Panc1 (cell line): ENCODE measurements at regions not wholly inside any gene's neighbourhood (a gene's known extent, or its start where the extent isn't known, plus 50 kb on each side); places are given as distances from the start of the nearest gene placed in this dataset.

Experiments used
- ATAC-seq: fragments of 200-7000 bp; cut with Tn5 transposase; 2 replicates; pipeline ENCODE4 v1.9.1; 2020; ENCODE audit warnings: mild to moderate bottlenecking, moderate library complexity
- BruUV-seq: library from RNA; stranded (reverse); fragments of 400-500 nt; replicated peaks from 2 replicates; lab custom pipeline; 2021; lab: Mats Ljungman, UMichigan
- CTCF ChIA-PET: fragments of 300-600 bp; sonication (Branson Sonifier 250); formaldehyde crosslinking; loops from one replicate; lab custom pipeline; 2022; ENCODE audit warnings: antibody characterized with exemption; lab: Charles Lee
- POLR2A ChIA-PET: fragments of 300-600 bp; sonication (Branson Sonifier 250); formaldehyde crosslinking; loops from one replicate; lab custom pipeline; 2022; ENCODE audit warnings: antibody characterized with exemption; lab: Charles Lee
- DNase-seq: peaks from one replicate; pipeline ENCODE4 v3.0.0-alpha.2; 2010; ENCODE audit warnings: low read depth, low spot score
- H3K27ac ChIP-seq: 2 replicates; pipeline ENCODE4 v1.5.1; 2011; ENCODE audit warnings: mild to moderate bottlenecking, low read length, inconsistent platforms
- H3K27me3 ChIP-seq: fragments of 200-500 bp; sonication (Bioruptor generic); 2 replicates; pipeline ENCODE4 v1.6.0; 2014; ENCODE audit warnings: low read length, inconsistent platforms; ENCODE audit not compliant: control insufficient read depth, insufficient read depth
- H3K36me3 ChIP-seq: fragments of 200-500 bp; sonication (Bioruptor generic); 2 replicates; pipeline ENCODE4 v1.5.1; 2014; ENCODE audit warnings: inconsistent platforms, mild to moderate bottlenecking, low read length, moderate library complexity; ENCODE audit not compliant: control insufficient read depth, insufficient read depth
- H3K4me1 ChIP-seq: 2 replicates; pipeline ENCODE4 v1.5.1; 2011; ENCODE audit warnings: inconsistent platforms, mild to moderate bottlenecking, low read length, moderate library complexity; ENCODE audit not compliant: control insufficient read depth, insufficient read depth
- H3K4me3 ChIP-seq, 2 experiments: 2 replicates each; pipeline ENCODE4 v1.5.1; 2011 to 2012; ENCODE audit warnings: low read depth in 2 of 2, low read length in 2 of 2, mild to moderate bottlenecking in 2 of 2, inconsistent platforms in 1 of 2, moderate library complexity in 1 of 2
- H3K9me3 ChIP-seq: fragments of 200-500 bp; sonication (Bioruptor generic); 2 replicates; pipeline ENCODE4 v1.5.1; 2014; ENCODE audit warnings: low read depth, mild to moderate bottlenecking, inconsistent platforms, low read length, moderate library complexity; ENCODE audit not compliant: control insufficient read depth, insufficient read depth
- CTCF ChIP-seq: fragments of 450-650 bp; IDR thresholded peaks from 2 replicates; pipeline ENCODE4 v1.5.1; 2017; ENCODE audit warnings: mild to moderate bottlenecking
- POLR2AphosphoS5 ChIP-seq: IDR thresholded peaks from 2 replicates; pipeline ENCODE4 v1.6.1; 2012; ENCODE audit warnings: mild to moderate bottlenecking, low read depth, low read length, moderate library complexity
- REST ChIP-seq, 2 experiments: IDR thresholded peaks; 2 replicates each; pipeline ENCODE4 v1.6.1; 2011 to 2012; ENCODE audit warnings: low read depth in 2 of 2, control low read depth in 1 of 2, low read length in 1 of 2, mild to moderate bottlenecking in 1 of 2, moderate library complexity in 1 of 2; ENCODE audit not compliant: insufficient read depth in 1 of 2
- SIN3A ChIP-seq: IDR thresholded peaks from 2 replicates; pipeline ENCODE4 v1.6.1; 2012; ENCODE audit warnings: low read depth, mild to moderate bottlenecking, low read length, moderate library complexity, borderline replicate concordance; ENCODE audit not compliant: insufficient read depth
- TCF7L2 ChIP-seq: IDR thresholded peaks from 2 replicates; pipeline ENCODE4 v1.6.1; 2011; ENCODE audit warnings: mild to moderate bottlenecking, low read depth, low read length, inconsistent platforms
- in situ Hi-C: cut with HindIII; loops from 2 replicates; pipeline ENCODE4 v1.10.0; 2016; ENCODE audit warnings: low sequenced_read_pairs, low pct_unique_long_range_greater_than_20kb
- intact Hi-C: fragments of 100-400 bp; cut with micrococcal nuclease; formaldehyde crosslinking; loops from one replicate; pipeline ENCODE4 v1.10.0; 2022; ENCODE audit not compliant: unreplicated experiment

DNA sequence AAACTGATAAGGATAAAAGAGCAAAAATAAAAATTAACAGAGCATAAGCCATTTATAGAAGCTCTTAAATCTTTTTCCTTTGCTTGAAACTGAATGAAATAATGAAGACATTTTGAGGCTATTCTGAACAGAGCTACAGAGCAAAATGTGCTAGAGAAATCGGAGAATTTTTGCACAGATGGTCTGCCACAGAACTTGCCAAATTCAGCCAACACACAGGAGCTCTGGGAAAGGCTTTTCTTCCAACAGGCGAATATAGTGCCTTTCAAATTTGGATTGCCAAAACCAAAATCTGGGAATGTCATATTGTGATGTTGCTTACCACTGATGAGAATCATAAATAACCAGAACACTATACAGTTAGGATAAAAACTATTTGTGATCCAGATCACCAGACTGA lies 406.3 kb downstream of the RPL10L start:
- no peak overlapping the region for H3K27ac ChIP-seq
- intact Hi-C loops, result no loop called here
- TF ChIP-seq POLR2AphosphoS5 (no peak), REST (IDR thresholded peaks at IDR 0.05; ENCODE audit: insufficient read depth in 1 of 2, low read depth in 2 of 2, low read length in 1 of 2) (no peak), SIN3A (no peak), TCF7L2 (no peak), CTCF (no peak)
- in situ Hi-C loops, result no loop called here
- H3K4me1 ChIP-seq, result no peaks in the 10 kb centered on the region
- POLR2A ChIA-PET, result no interaction called here
- no peak overlapping the region for H3K4me3 ChIP-seq
- H3K36me3 ChIP-seq, result no peaks in the 10 kb centered on the region
- no peak for DNase-seq
- no peaks in the 10 kb centered on the region for H3K27me3 ChIP-seq
- H3K9me3 ChIP-seq, result no peaks in the 10 kb centered on the region
- no peak for ATAC-seq
- CTCF ChIA-PET, result no interaction called here
- no TSS peak for BruUV-seq

DNA sequence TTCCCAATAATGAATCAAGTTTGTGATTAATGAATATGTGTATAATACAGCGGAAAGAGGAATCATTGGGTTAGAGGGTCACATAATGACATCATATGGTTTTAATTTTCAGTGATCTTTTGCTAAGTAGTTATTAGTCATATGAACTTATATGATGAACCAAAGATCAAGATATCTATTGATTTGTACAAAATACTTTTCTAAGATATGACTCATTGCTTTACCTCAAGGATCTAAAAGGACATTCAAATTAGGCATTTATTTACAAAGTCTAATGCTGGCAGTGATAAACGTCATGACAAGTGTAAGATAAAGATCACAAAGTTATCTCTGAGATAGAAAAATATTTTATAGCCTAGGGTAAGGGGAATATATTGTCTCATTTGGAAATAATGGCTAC lies 417.8 kb downstream of the RPL10L start:
- no peak overlapping the region for H3K4me3 ChIP-seq
- in situ Hi-C loops (no loop called here), intact Hi-C loops (no loop called here)
- no peak for DNase-seq
- BruUV-seq, result no TSS peak
- no peaks in the 10 kb centered on the region for H3K36me3 ChIP-seq
- ChIA-PET POLR2A (no interaction called here), CTCF (no interaction called here)
- H3K27ac ChIP-seq, result no peak overlapping the region
- H3K27me3 ChIP-seq, result no peaks in the 10 kb centered on the region
- ATAC-seq, result no peak
- H3K9me3 ChIP-seq, result no peaks in the 10 kb centered on the region
- H3K4me1 ChIP-seq, result no peaks in the 10 kb centered on the region
- no peak for TF ChIP-seq SIN3A

GRCh38 chr14:46230540-46230939 lies 421.0 kb downstream of the RPL10L start:
- CTCF ChIA-PET, result no interaction called here
- Histone ChIP-seq H3K4me3 (no peak overlapping the region), H3K36me3 (no peaks in the 10 kb centered on the region), H3K4me1 (no peaks in the 10 kb centered on the region), H3K9me3 (no peaks in the 10 kb centered on the region), H3K27ac (no peak overlapping the region), H3K27me3 (no peaks in the 10 kb centered on the region)
- no peak for DNase-seq
- TF ChIP-seq CTCF, result no peak
- no TSS peak for BruUV-seq
- no peak for ATAC-seq
- in situ Hi-C loops, result no loop called here
- intact Hi-C loops, result no loop called here
- POLR2A ChIA-PET, result no interaction called here
